Hepatocyte (in vitro differentiated cells): ENCODE measurements at regions not wholly inside any gene's neighbourhood (a gene's known extent, or its start where the extent isn't known, plus 50 kb on each side); places are given as distances from the start of the nearest gene placed in this dataset.
A peak's percentile ranks its signal among the peaks of the same experiment; 100 is the strongest.

Source experiments
- DNase-seq: peaks from one replicate; pipeline ENCODE4 v3.0.0-alpha.2; 2016; ENCODE audit warnings: low spot score
- H2AFZ ChIP-seq: fragments of 200-600 bp; sonication (generic); 2 replicates; pipeline ENCODE4 v1.6.0; 2016; ENCODE audit warnings: antibody characterized with exemption, mild to moderate bottlenecking
- H3K27ac ChIP-seq: fragments of 200-600 bp; sonication (generic); 2 replicates; pipeline ENCODE4 v1.5.1; 2016; ENCODE audit warnings: mild to moderate bottlenecking
- H3K27me3 ChIP-seq: fragments of 200-600 bp; sonication (generic); 2 replicates; pipeline ENCODE4 v1.6.1; 2016
- H3K36me3 ChIP-seq: fragments of 200-600 bp; sonication (generic); replicated peaks from 2 replicates; pipeline ENCODE4 v1.5.1; 2016; ENCODE audit warnings: low read depth; ENCODE audit not compliant: insufficient read depth
- H3K4me1 ChIP-seq: fragments of 200-600 bp; sonication (generic); 2 replicates; pipeline ENCODE4 v1.5.1; 2016; ENCODE audit warnings: mild to moderate bottlenecking, moderate library complexity; ENCODE audit not compliant: insufficient read depth
- H3K4me2 ChIP-seq: fragments of 200-600 bp; sonication (generic); 2 replicates; pipeline ENCODE4 v1.6.0; 2016
- H3K4me3 ChIP-seq: fragments of 200-600 bp; sonication (generic); 2 replicates; pipeline ENCODE4 v1.5.1; 2016; ENCODE audit warnings: mild to moderate bottlenecking
- H3K79me2 ChIP-seq: fragments of 200-600 bp; sonication (generic); 2 replicates; pipeline ENCODE4 v1.6.0; 2017; ENCODE audit warnings: mild to moderate bottlenecking
- H3K9me2 ChIP-seq: fragments of 200-600 bp; sonication (generic); replicated peaks from 2 replicates; pipeline ENCODE4 v1.6.0; 2017; ENCODE audit warnings: mild to moderate bottlenecking; ENCODE audit not compliant: insufficient read depth
- H3K9me3 ChIP-seq: fragments of 200-600 bp; sonication (generic); 2 replicates; pipeline ENCODE4 v1.5.1; 2016; ENCODE audit warnings: low read depth, mild to moderate bottlenecking
- H4K20me1 ChIP-seq: fragments of 200-600 bp; sonication (generic); 2 replicates; pipeline ENCODE4 v1.6.0; 2016; ENCODE audit warnings: mild to moderate bottlenecking; ENCODE audit not compliant: insufficient read depth, poor library complexity, severe bottlenecking
- CTCF ChIP-seq: fragments of 200-600 bp; sonication (generic); IDR thresholded peaks from 2 replicates; pipeline ENCODE4 v1.5.1; 2016; ENCODE audit warnings: antibody characterized with exemption, mild to moderate bottlenecking; ENCODE audit not compliant: poor library complexity
- EZH2 ChIP-seq: fragments of 200-600 bp; sonication (generic); IDR thresholded peaks from 2 replicates; pipeline ENCODE4 v1.6.1; 2016; ENCODE audit warnings: antibody characterized with exemption, mild to moderate bottlenecking, borderline replicate concordance
- EZH2phosphoT487 ChIP-seq: fragments of 200-600 bp; sonication (generic); IDR thresholded peaks from one replicate; pipeline ENCODE4 v1.6.1; 2018; ENCODE audit warnings: antibody characterized with exemption, mild to moderate bottlenecking, low read depth, moderate library complexity; ENCODE audit not compliant: unreplicated experiment, severe bottlenecking
- WGBS: methylation state at CpG from one replicate; pipeline ENCODE4 v1.1.6; 2016; ENCODE audit warnings: low lambda C conversion rate; ENCODE audit errors: missing lambda C conversion rate; 5-methylcytosine and 5-hydroxymethylcytosine counted together

DNA sequence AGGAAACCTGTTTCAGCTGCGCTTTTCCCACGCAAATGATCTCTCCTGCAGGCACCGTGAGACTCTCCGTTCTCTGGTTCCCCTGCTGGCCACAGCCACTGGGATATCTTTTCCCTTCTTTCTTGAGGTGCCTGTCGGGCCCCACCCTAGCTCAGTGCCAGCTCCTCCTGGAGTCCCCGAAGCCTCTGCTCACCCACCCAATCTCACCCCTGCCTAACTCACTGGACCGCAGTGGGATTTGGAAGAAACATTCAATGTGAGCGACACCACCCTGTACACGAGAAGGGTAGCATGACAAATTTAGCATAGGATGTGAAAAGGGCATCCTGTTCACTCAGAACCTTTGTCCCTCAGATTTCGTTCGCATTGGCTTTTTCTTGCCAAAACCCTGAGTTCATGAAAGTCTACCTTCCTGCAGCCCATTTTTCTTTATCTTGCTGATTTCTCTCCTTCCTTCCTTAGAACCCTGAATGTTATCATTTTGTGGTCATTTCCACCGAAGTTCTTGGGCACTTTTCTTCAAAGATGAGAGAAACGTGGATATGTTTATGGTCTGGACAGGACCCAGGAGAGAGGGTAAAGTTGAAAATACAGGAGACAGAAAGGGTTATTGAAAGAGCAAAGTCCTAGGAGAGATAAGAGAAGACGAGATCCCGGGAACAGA is 63.6 kb upstream of the ELK3 start:
- H3K27ac ChIP-seq = no peak overlapping the region
- H3K27me3 ChIP-seq = no peaks in the 10 kb centered on the region
- H4K20me1 ChIP-seq = no peaks in the 10 kb centered on the region
- 75% methylated on average over 15 of the region's 15 CpGs for WGBS
- DNase-seq = no peak
- no peaks in the 10 kb centered on the region for H3K36me3 ChIP-seq
- TF ChIP-seq EZH2phosphoT487 (no peak), CTCF (no peak), EZH2 (no peak)
- H3K79me2 ChIP-seq = no peaks in the 10 kb centered on the region
- H3K4me3 ChIP-seq = no peak overlapping the region
- no peaks in the 10 kb centered on the region for H3K9me3 ChIP-seq
- no peaks in the 10 kb centered on the region for H3K9me2 ChIP-seq
- H2AFZ ChIP-seq = no peak overlapping the region
- peak overlapping the region; percentile 21 for H3K4me2 ChIP-seq
- H3K4me1 ChIP-seq = no peaks in the 10 kb centered on the region

DNA sequence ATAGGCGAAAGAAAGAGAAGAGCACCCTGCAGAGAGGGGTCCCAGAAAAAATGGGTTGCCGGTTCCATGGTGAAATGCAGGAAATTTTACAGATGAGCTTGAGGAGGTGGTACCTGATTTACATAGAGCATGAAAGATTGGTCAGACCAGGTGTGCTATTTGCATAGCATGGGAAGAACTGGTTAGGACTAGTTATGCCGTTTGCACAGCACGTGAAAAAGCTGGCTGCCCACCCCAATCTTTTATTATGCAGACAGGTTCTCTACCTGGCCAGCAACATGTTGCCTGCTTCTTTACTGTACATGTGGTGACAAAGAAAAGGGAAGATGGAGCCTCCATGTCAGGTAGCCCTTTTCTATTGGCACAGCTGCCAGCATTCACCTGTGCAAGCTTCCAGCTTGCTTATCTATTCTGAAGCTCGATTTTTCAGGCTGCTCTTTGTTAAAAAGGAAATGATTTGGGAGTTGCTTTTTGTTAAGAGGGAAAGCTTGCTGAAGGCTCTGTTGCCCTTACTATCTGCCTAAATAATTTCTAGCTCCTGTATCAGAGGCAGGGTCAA is 62.9 kb upstream of the ELK3 start:
- H4K20me1 ChIP-seq = no peaks in the 10 kb centered on the region
- H3K36me3 ChIP-seq = no peaks in the 10 kb centered on the region
- DNase-seq = no peak
- no peak overlapping the region for H3K27ac ChIP-seq
- no peaks in the 10 kb centered on the region for H3K79me2 ChIP-seq
- no peak overlapping the region for H3K4me3 ChIP-seq
- peak overlapping the region; percentile 21 for H3K4me2 ChIP-seq
- TF ChIP-seq CTCF (no peak), EZH2 (no peak), EZH2phosphoT487 (no peak)
- no peaks in the 10 kb centered on the region for H3K27me3 ChIP-seq
- peak overlapping the region; percentile 35 for H2AFZ ChIP-seq
- H3K4me1 ChIP-seq = no peaks in the 10 kb centered on the region
- H3K9me2 ChIP-seq = no peaks in the 10 kb centered on the region
- WGBS = 62% methylated on average over 5 of the region's 5 CpGs
- no peaks in the 10 kb centered on the region for H3K9me3 ChIP-seq

- Histone ChIP-seq H3K27me3 (no peaks in the 10 kb centered on the region), H3K9me3 (no peaks in the 10 kb centered on the region), H3K36me3 (no peaks in the 10 kb centered on the region), H2AFZ (no peak overlapping the region), H3K9me2 (no peaks in the 10 kb centered on the region), H3K27ac (no peak overlapping the region), H3K4me3 (no peak overlapping the region), H3K79me2 (no peaks in the 10 kb centered on the region), H3K4me2 (no peak overlapping the region), H3K4me1 (no peaks in the 10 kb centered on the region), H4K20me1 (no peaks in the 10 kb centered on the region)
- WGBS = 95% methylated on average over 4 of the region's 4 CpGs
- no peak for TF ChIP-seq EZH2phosphoT487
- no peak for TF ChIP-seq CTCF
- no peak for TF ChIP-seq EZH2
- no peak for DNase-seq
Observed at GRCh38 chr12:96132819-96133218, 61.4 kb upstream of the ELK3 start.
